Endothelial cell of umbilical vein (primary cell): ENCODE measurements at regions not wholly inside any gene's neighbourhood (a gene's known extent, or its start where the extent isn't known, plus 50 kb on each side); places are given as distances from the start of the nearest gene placed in this dataset.

Experiments
- BruUV-seq: library from RNA; stranded (reverse); fragments of 400-500 nt; replicated peaks from 2 replicates; lab custom pipeline; 2021; lab: Mats Ljungman, UMichigan
- CTCF ChIA-PET: fragments of 300-600, 350-600 bp; sonication (Branson Sonifier 250); formaldehyde crosslinking; loops from one replicate; lab custom pipeline; 2021; ENCODE audit warnings: antibody characterized with exemption, inconsistent platforms; lab: Charles Lee
- POLR2A ChIA-PET: fragments of 300-600, 350-600 bp; sonication (Branson Sonifier 250); formaldehyde crosslinking; loops from one replicate; lab custom pipeline; 2021; ENCODE audit warnings: antibody characterized with exemption, inconsistent platforms; lab: Charles Lee
- DNase-seq: peaks from one replicate; pipeline ENCODE4 v3.0.0-alpha.2; 2011; ENCODE audit warnings: low read depth, low spot score
- FAIRE-seq: peaks from 2 replicates; lab custom pipeline; 2011; peaks lifted over from hg19 to GRCh38; lab: Jason Lieb, UNC
- H2AFZ ChIP-seq: 2 replicates; pipeline ENCODE4 v1.6.0; 2012; ENCODE audit warnings: low read depth, low read length, control low read depth, inconsistent platforms
- H3K27ac ChIP-seq: 2 replicates; pipeline ENCODE4 v1.5.1; 2011; ENCODE audit warnings: low read depth, mild to moderate bottlenecking, control low read depth, low read length, moderate library complexity; ENCODE audit not compliant: insufficient read depth
- H3K27me3 ChIP-seq, 2 experiments: 2 replicates each; pipeline versions ENCODE4 v1.6.0 to v1.6.1; 2011; ENCODE audit warnings: low read length in 2 of 2, mixed read lengths in 1 of 2; ENCODE audit not compliant: control insufficient read depth in 2 of 2, insufficient read depth in 2 of 2
- H3K36me3 ChIP-seq, 2 experiments: 2 replicates in 1 of 2; 3 replicates in 1 of 2; pipeline ENCODE4 v1.5.1; 2011; ENCODE audit warnings: low read length in 2 of 2, mild to moderate bottlenecking in 1 of 2, moderate library complexity in 1 of 2; ENCODE audit not compliant: control insufficient read depth in 2 of 2, insufficient read depth in 2 of 2; ENCODE audit errors: extremely low read depth in 1 of 2
- H3K4me1 ChIP-seq: 3 replicates; pipeline ENCODE4 v1.5.1; 2011; ENCODE audit warnings: mild to moderate bottlenecking, low read length; ENCODE audit not compliant: control insufficient read depth, insufficient read depth; ENCODE audit errors: extremely low read depth
- H3K4me2 ChIP-seq: 2 replicates; pipeline ENCODE4 v1.6.1; 2011; ENCODE audit warnings: low read length, control low read depth, mixed read lengths; ENCODE audit not compliant: insufficient read depth
- H3K4me3 ChIP-seq, 3 experiments: fragments of 200-600 bp in 1 of 3; sonication (generic), shearing (Covaris generic) in 1 of 3; replicated peaks in 1 of 3; 2 replicates each; pipeline ENCODE4 v1.5.1; 2011 to 2016; ENCODE audit warnings: control low read depth in 3 of 3, low read length in 3 of 3, mild to moderate bottlenecking in 2 of 3, inconsistent platforms in 1 of 3, low read depth in 1 of 3, moderate library complexity in 1 of 3; ENCODE audit not compliant: insufficient read depth in 1 of 3
- H3K79me2 ChIP-seq: 2 replicates; pipeline ENCODE4 v1.6.0; 2012; ENCODE audit warnings: low read length, inconsistent platforms; ENCODE audit not compliant: control insufficient read depth, insufficient read depth
- H3K9ac ChIP-seq: replicated peaks from 2 replicates; pipeline ENCODE3; 2011; ENCODE audit warnings: low read length, control low read depth; ENCODE audit not compliant: insufficient read depth; ENCODE audit errors: extremely low read depth
- H3K9me1 ChIP-seq: replicated peaks from 3 replicates; pipeline ENCODE4 v1.6.0; 2011; ENCODE audit warnings: mild to moderate bottlenecking, low read length; ENCODE audit not compliant: control insufficient read depth, insufficient read depth; ENCODE audit errors: extremely low read depth
- H3K9me3 ChIP-seq: replicated peaks from 2 replicates; pipeline ENCODE4 v1.5.1; 2012; ENCODE audit warnings: low read length, inconsistent platforms; ENCODE audit not compliant: control insufficient read depth, insufficient read depth
- H4K20me1 ChIP-seq: replicated peaks from 2 replicates; pipeline ENCODE3; 2011; ENCODE audit warnings: mild to moderate bottlenecking, low read length; ENCODE audit not compliant: control insufficient read depth, insufficient read depth; ENCODE audit errors: extremely low read depth
- CTCF ChIP-seq, 2 donors: IDR thresholded peaks; 1 replicate in 1 of 2; 2 replicates in 1 of 2; pipeline ENCODE4 v1.5.1; 2011; ENCODE audit warnings: low read length in 2 of 2, mild to moderate bottlenecking in 2 of 2, moderate library complexity in 2 of 2, control low read depth in 1 of 2, inconsistent platforms in 1 of 2, low read depth in 1 of 2; ENCODE audit not compliant: insufficient read depth in 1 of 2; ENCODE audit errors: extremely low read depth in 1 of 2
- EZH2 ChIP-seq: IDR thresholded peaks from 2 replicates; pipeline ENCODE4 v1.6.1; 2012; ENCODE audit warnings: borderline replicate concordance, low read depth, mild to moderate bottlenecking, moderate library complexity, low read length, inconsistent platforms; ENCODE audit not compliant: severe bottlenecking
- FOS ChIP-seq: IDR thresholded peaks from 2 replicates; pipeline ENCODE4 v1.6.1; 2011; ENCODE audit warnings: mild to moderate bottlenecking, low read length, moderate library complexity, borderline replicate concordance; ENCODE audit not compliant: insufficient read depth
- GATA2 ChIP-seq: IDR thresholded peaks from 2 replicates; pipeline ENCODE4 v1.7.0; 2011; ENCODE audit warnings: low read depth, mild to moderate bottlenecking, moderate library complexity, mixed read lengths, low read length; ENCODE audit not compliant: insufficient read length, insufficient read depth
- JUN ChIP-seq: IDR thresholded peaks from 2 replicates; pipeline ENCODE4 v1.6.1; 2011; ENCODE audit warnings: borderline replicate concordance, low read depth; ENCODE audit not compliant: insufficient read length, insufficient read depth
- MAX ChIP-seq: IDR thresholded peaks from 2 replicates; pipeline ENCODE4 v1.6.1; 2011; ENCODE audit not compliant: insufficient read depth, insufficient read length
- MYC ChIP-seq: IDR thresholded peaks from one replicate; pipeline ENCODE4 v1.6.1; 2011; ENCODE audit warnings: mild to moderate bottlenecking, low read depth, low read length
- POLR2A ChIP-seq: IDR thresholded peaks from 2 replicates; pipeline ENCODE4 v1.6.1; 2012; ENCODE audit warnings: low read depth, mild to moderate bottlenecking, control low read depth, low read length
- POLR2AphosphoS5 ChIP-seq: IDR thresholded peaks from 2 replicates; pipeline ENCODE4 v1.6.1; 2012; ENCODE audit warnings: low read depth, mild to moderate bottlenecking, control low read depth, low read length, moderate library complexity; ENCODE audit not compliant: insufficient read depth
- dilution Hi-C: fragments of 300-500 bp; cut with MboI; formaldehyde crosslinking; loops from one replicate; pipeline ENCODE4 v1.15.0; 2019; ENCODE audit warnings: low sequenced_read_pairs; ENCODE audit not compliant: extremely low pct_ligation_motif_present
- intact Hi-C: fragments of 100-400 bp; cut with micrococcal nuclease; formaldehyde crosslinking; loops from one replicate; pipeline ENCODE4 v1.10.0; 2022

GRCh38 chr13:69264362-69265334, 843.0 kb upstream of the ATXN8OS start:
- H3K9ac ChIP-seq: no peak overlapping the region
- no peaks in the 10 kb centered on the region for H3K9me3 ChIP-seq
- H4K20me1 ChIP-seq: no peaks in the 10 kb centered on the region
- H3K79me2 ChIP-seq: no peaks in the 10 kb centered on the region
- ChIA-PET CTCF (no interaction called here), POLR2A (no interaction called here)
- intact Hi-C loops: no loop called here
- no peaks in the 10 kb centered on the region for H3K4me1 ChIP-seq
- FAIRE-seq (no peak), DNase-seq (no peak)
- no peak overlapping the region for H3K4me2 ChIP-seq
- no peaks in the 10 kb centered on the region for H3K36me3 ChIP-seq
- no peak overlapping the region for H3K4me3 ChIP-seq
- no peak overlapping the region for H2AFZ ChIP-seq
- no peaks in the 10 kb centered on the region for H3K27me3 ChIP-seq
- H3K9me1 ChIP-seq: no peaks in the 10 kb centered on the region
- no TSS peak for BruUV-seq
- no peak for TF ChIP-seq CTCF (IDR thresholded peaks at IDR 0.05; ENCODE audit: extremely low read depth in 1 of 2, insufficient read depth in 1 of 2, low read depth in 1 of 2, low read length in 2 of 2)
- no peak for TF ChIP-seq JUN
- no peak for TF ChIP-seq GATA2
- TF ChIP-seq EZH2: no peak
- TF ChIP-seq POLR2A: no peak
- TF ChIP-seq FOS: no peak
- TF ChIP-seq MYC: no peak
- TF ChIP-seq MAX: no peak
- no peak for TF ChIP-seq POLR2AphosphoS5
- H3K27ac ChIP-seq: no peak overlapping the region
- dilution Hi-C loops: no loop called here
